ENCODE measurements at regions not wholly inside any gene's neighbourhood (a gene's known extent, or its start where the extent isn't known, plus 50 kb on each side); places are given as distances from the start of the nearest gene placed in this dataset.
A peak's percentile ranks its signal among the peaks of the same experiment; 100 is the strongest.
"Not testable (repeated sequence)": the region's sequence is repeated elsewhere in the genome, so short reads cannot be mapped to it uniquely, and the experiment has no call there.

- Histone ChIP-seq H3K9me3 (no peaks in the 10 kb centered on the region), H3K4me3 (no peak overlapping the region), H3K4me1 (peaks cover 52% of the 10 kb centered on the region), H3K36me3 (replicated peaks in 1 of 2; ENCODE audit: insufficient read depth in 1 of 2, low read depth in 2 of 2) (no peaks in the 10 kb centered on the region), H3K27ac (no peak overlapping the region), H3K27me3 (no peaks in the 10 kb centered on the region)
- TF ChIP-seq CTCF (IDR thresholded peaks at IDR 0.05) (no peak), POLR2A (IDR thresholded peaks at IDR 0.05) (no peak)
- no peak for ATAC-seq
- DNase-seq: no peak
- 94 to 95% methylated on average over 3 of the region's 3 CpGs for WGBS, 2 donors
- intact Hi-C loops (cut with DNase I): no loop called here
Observed at GRCh38 chr9:87402537-87402936, 95.1 kb upstream of the DAPK1 start.

- DNase-seq (peak; percentile 43 to 71 (median 60)), ATAC-seq (peak; percentile 76)
- TF ChIP-seq POLR2A (IDR thresholded peaks at IDR 0.05): no peak
- TF ChIP-seq CTCF (IDR thresholded peaks at IDR 0.05): no peak
- H3K36me3 ChIP-seq (replicated peaks in 1 of 2; ENCODE audit: insufficient read depth in 1 of 2, low read depth in 2 of 2): no peaks in the 10 kb centered on the region
- intact Hi-C loops (cut with DNase I): no loop called here
- no peaks in the 10 kb centered on the region for H3K9me3 ChIP-seq
- peak overlapping the region in 3 of 4 donors; percentile 40 to 68 (median 63) for H3K27ac ChIP-seq
- 23 to 24% methylated on average over 3 of the region's 3 CpGs for WGBS, 2 donors
- H3K4me3 ChIP-seq: no peak overlapping the region
- H3K4me1 ChIP-seq: peaks cover 49% of the 10 kb centered on the region
- H3K27me3 ChIP-seq: no peaks in the 10 kb centered on the region
Observed at GRCh38 chr9:87405677-87406542, 91.8 kb upstream of the DAPK1 start.

DNA sequence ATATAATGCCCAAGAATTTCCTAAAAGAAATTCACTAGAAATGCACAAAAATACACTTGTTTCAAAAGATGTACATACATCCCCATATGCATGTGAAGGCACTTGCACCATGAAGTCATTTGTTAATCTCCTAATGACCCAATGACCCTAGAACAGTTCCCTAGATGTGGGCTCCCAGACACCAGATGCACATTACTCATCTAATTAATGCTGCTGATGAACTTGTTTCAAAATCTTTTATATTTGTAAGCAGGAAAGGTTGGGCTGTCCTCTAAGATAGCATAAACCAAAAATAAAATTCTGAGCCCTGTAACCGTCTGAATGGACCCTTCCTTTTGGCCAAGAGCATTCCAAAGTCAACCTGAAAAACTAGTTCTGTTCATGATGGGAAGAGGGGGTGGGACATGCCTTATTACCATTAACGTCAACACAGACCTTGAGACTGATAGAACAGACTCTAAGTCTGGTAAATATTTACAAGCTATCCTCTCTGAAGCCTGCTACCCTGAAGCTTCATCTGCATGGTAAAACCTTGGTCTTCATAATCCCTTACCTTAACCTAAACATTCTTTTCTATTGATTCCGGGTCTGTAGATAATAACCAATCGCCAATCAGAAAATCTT lies 91.0 kb upstream of the DAPK1 start:
- Histone ChIP-seq H3K27ac (peak overlapping the region; percentile 25 to 68 (median 54)), H3K9me3 (no peaks in the 10 kb centered on the region), H3K4me1 (peaks cover 49% of the 10 kb centered on the region), H3K4me3 (no peak overlapping the region), H3K27me3 (no peaks in the 10 kb centered on the region), H3K36me3 (replicated peaks in 1 of 2; ENCODE audit: insufficient read depth in 1 of 2, low read depth in 2 of 2) (no peaks in the 10 kb centered on the region)
- WGBS, 2 donors: 15 to 18% methylated on average over 4 of the region's 4 CpGs
- TF ChIP-seq CTCF (IDR thresholded peaks at IDR 0.05) (no peak), POLR2A (IDR thresholded peaks at IDR 0.05) (no peak)
- ATAC-seq (peak; percentile 81), DNase-seq (peak in 1 of 4 donors; percentile 69)
- intact Hi-C loops (cut with DNase I): no loop called here

- DNase-seq; H3K4me3 ChIP-seq; intact Hi-C loops (cut with DNase I); H3K27ac ChIP-seq; H3K36me3 ChIP-seq (replicated peaks in 1 of 2; ENCODE audit: insufficient read depth in 1 of 2, low read depth in 2 of 2); H3K9me3 ChIP-seq; ATAC-seq; H3K27me3 ChIP-seq: not testable (repeated sequence)
- 69 to 76% methylated on average over 16 of the region's 16 CpGs for WGBS, 2 donors
- H3K4me1 ChIP-seq: peaks cover 28% of the 10 kb centered on the region
Observed at GRCh38 chr9:87410047-87411005, 87.3 kb upstream of the DAPK1 start.

GRCh38 chr9:87420884-87421283 lies 76.8 kb upstream of the DAPK1 start:
- Histone ChIP-seq H3K4me3 (no peak overlapping the region), H3K9me3 (no peaks in the 10 kb centered on the region), H3K4me1 (peaks cover 21% of the 10 kb centered on the region), H3K27me3 (no peaks in the 10 kb centered on the region), H3K36me3 (replicated peaks in 1 of 2; ENCODE audit: insufficient read depth in 1 of 2, low read depth in 2 of 2) (no peaks in the 10 kb centered on the region), H3K27ac (no peak overlapping the region)
- 91 to 95% methylated on average over 1 of the region's 1 CpG for WGBS, 2 donors
- no peak for TF ChIP-seq CTCF (IDR thresholded peaks at IDR 0.05)
- no peak for TF ChIP-seq POLR2A (IDR thresholded peaks at IDR 0.05)
- DNase-seq (no peak), ATAC-seq (no peak)
- intact Hi-C loops (cut with DNase I): no loop called here
